Gastroesophageal sphincter (tissue), 4 donors: ENCODE measurements at regions not wholly inside any gene's neighbourhood (a gene's known extent, or its start where the extent isn't known, plus 50 kb on each side); places are given as distances from the start of the nearest gene placed in this dataset.

Experiments used
- ATAC-seq: fragments of 150-250 bp; one replicate; pipeline ENCODE4 v1.9.1; 2016; ENCODE audit warnings: mild to moderate bottlenecking, moderate library complexity
- H3K27ac ChIP-seq, 4 donors: fragments of 200-600 bp; sonication (generic) in 3 of 4; 1 replicate in 3 of 4; 2 replicates in 1 of 4; pipeline ENCODE4 v1.5.1; 2016 to 2019
- H3K27me3 ChIP-seq: fragments of 200-600 bp; sonication (generic); one replicate; pipeline ENCODE4 v1.5.1; 2019
- H3K36me3 ChIP-seq, 2 donors: fragments of 200-600 bp; sonication (generic); one replicate each; pipeline ENCODE4 v1.5.1; 2019; ENCODE audit warnings: control low read depth in 1 of 2
- H3K4me1 ChIP-seq, 3 donors: fragments of 200-600 bp; sonication (generic); 1 replicate in 2 of 3; 2 replicates in 1 of 3; pipeline ENCODE4 v1.5.1; 2016 to 2019; ENCODE audit warnings: control low read depth in 2 of 3
- H3K4me3 ChIP-seq, 2 donors: fragments of 200-600 bp; sonication (generic); one replicate each; pipeline ENCODE4 v1.5.1; 2019; ENCODE audit warnings: mild to moderate bottlenecking in 1 of 2, moderate library complexity in 1 of 2
- H3K9me3 ChIP-seq, 3 donors: fragments of 200-600 bp; sonication (generic); one replicate each; pipeline ENCODE4 v1.5.1; 2017 to 2019; ENCODE audit warnings: control low read depth in 2 of 3
- EP300 ChIP-seq: sonication (generic); formaldehyde crosslinking; IDR thresholded peaks from one replicate; pipeline ENCODE4 v1.6.1; 2017; ENCODE audit warnings: antibody characterized with exemption, mild to moderate bottlenecking
- POLR2A ChIP-seq, 2 donors: fragments of 450-650 bp; IDR thresholded peaks; one replicate each; pipeline ENCODE4 v1.6.1; 2017; ENCODE audit warnings: antibody characterized with exemption in 2 of 2, mild to moderate bottlenecking in 2 of 2, moderate library complexity in 1 of 2
- POLR2AphosphoS5 ChIP-seq: sonication (generic); formaldehyde crosslinking; IDR thresholded peaks from one replicate; pipeline ENCODE4 v1.6.1; 2017; ENCODE audit warnings: antibody characterized with exemption
- WGBS, 2 donors: methylation state at CpG; one replicate each; pipeline ENCODE4 v1.1.5; 2018; ENCODE audit warnings: low coverage in 1 of 2; 5-methylcytosine and 5-hydroxymethylcytosine counted together
- TF ChIP-seq, protein P1 (sequence below), 4 experiments: fragments of 200-600 bp in 2 of 4; fragments of 450-650 bp in 2 of 4; sonication (generic) in 1 of 4; IDR thresholded peaks; one replicate each; pipeline ENCODE4 v1.5.1; 2017 to 2019; ENCODE audit warnings: antibody characterized with exemption in 4 of 4, mild to moderate bottlenecking in 2 of 4, moderate library complexity in 2 of 4

GRCh38 chr1:213871179-213871578 is 116.6 kb upstream of the PROX1 start:
- Histone ChIP-seq H3K36me3 (no peaks in the 10 kb centered on the region), H3K27me3 (no peaks in the 10 kb centered on the region), H3K4me1 (no peaks in the 10 kb centered on the region), H3K9me3 (no peaks in the 10 kb centered on the region), H3K4me3 (no peak overlapping the region), H3K27ac (no peak overlapping the region)
- 83 to 94% methylated on average over 4 of the region's 4 CpGs for WGBS, 2 donors
- no peak for TF ChIP-seq POLR2AphosphoS5
- TF ChIP-seq, protein P1, sequence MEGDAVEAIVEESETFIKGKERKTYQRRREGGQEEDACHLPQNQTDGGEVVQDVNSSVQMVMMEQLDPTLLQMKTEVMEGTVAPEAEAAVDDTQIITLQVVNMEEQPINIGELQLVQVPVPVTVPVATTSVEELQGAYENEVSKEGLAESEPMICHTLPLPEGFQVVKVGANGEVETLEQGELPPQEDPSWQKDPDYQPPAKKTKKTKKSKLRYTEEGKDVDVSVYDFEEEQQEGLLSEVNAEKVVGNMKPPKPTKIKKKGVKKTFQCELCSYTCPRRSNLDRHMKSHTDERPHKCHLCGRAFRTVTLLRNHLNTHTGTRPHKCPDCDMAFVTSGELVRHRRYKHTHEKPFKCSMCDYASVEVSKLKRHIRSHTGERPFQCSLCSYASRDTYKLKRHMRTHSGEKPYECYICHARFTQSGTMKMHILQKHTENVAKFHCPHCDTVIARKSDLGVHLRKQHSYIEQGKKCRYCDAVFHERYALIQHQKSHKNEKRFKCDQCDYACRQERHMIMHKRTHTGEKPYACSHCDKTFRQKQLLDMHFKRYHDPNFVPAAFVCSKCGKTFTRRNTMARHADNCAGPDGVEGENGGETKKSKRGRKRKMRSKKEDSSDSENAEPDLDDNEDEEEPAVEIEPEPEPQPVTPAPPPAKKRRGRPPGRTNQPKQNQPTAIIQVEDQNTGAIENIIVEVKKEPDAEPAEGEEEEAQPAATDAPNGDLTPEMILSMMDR (IDR thresholded peaks at IDR 0.05) = no peak
- no peak for TF ChIP-seq POLR2A (IDR thresholded peaks at IDR 0.05)
- TF ChIP-seq EP300 = no peak
- ATAC-seq = no peak

GRCh38 chr1:213874789-213875188 is 113.0 kb upstream of the PROX1 start:
- no peak for ATAC-seq
- TF ChIP-seq POLR2AphosphoS5 (no peak), EP300 (no peak), POLR2A (IDR thresholded peaks at IDR 0.05) (no peak)
- TF ChIP-seq, protein P1 (IDR thresholded peaks at IDR 0.05) = no peak
- Histone ChIP-seq H3K27me3 (no peaks in the 10 kb centered on the region), H3K9me3 (no peaks in the 10 kb centered on the region), H3K4me3 (no peak overlapping the region), H3K36me3 (no peaks in the 10 kb centered on the region), H3K4me1 (no peaks in the 10 kb centered on the region), H3K27ac (no peak overlapping the region)
- WGBS, 2 donors = 82 to 83% methylated on average over 1 to 7 of the region's 7 CpGs

DNA sequence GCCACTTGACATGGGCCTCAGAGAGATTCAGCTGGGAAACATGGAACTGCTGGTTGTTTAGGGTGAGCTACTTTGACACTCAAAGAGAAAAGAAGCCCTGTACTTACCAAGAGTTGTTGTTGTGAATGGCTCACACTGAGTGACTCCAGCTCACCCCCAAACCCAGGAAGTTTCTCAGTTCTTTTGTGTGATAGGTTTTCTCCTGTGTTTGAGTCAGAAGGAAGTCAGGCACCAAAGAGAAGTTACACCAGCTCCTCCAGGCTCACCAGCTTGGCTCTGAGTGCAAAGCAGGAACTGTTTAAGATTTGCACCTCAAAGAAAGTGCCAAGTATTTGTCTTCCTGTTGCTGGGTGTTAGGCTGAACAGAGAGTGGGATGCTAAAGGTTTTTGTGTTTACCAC is 111.2 kb upstream of the PROX1 start:
- no peaks in the 10 kb centered on the region for H3K4me1 ChIP-seq
- H3K27ac ChIP-seq = no peak overlapping the region
- no peaks in the 10 kb centered on the region for H3K36me3 ChIP-seq
- H3K27me3 ChIP-seq = no peaks in the 10 kb centered on the region
- peaks cover 0 to 6% (median 0%) of the 10 kb centered on the region in 3 donors for H3K9me3 ChIP-seq
- H3K4me3 ChIP-seq = no peak overlapping the region
- TF ChIP-seq POLR2A (IDR thresholded peaks at IDR 0.05) (no peak), POLR2AphosphoS5 (no peak), EP300 (no peak)
- TF ChIP-seq, protein P1 (IDR thresholded peaks at IDR 0.05) = no peak
- no peak for ATAC-seq

GRCh38 chr1:213883618-213884017 is 104.2 kb upstream of the PROX1 start:
- Histone ChIP-seq H3K27me3 (no peaks in the 10 kb centered on the region), H3K27ac (no peak overlapping the region), H3K4me3 (no peak overlapping the region), H3K36me3 (no peaks in the 10 kb centered on the region), H3K4me1 (no peaks in the 10 kb centered on the region), H3K9me3 (peaks cover 0 to 6% (median 0%) of the 10 kb centered on the region in 3 donors)
- TF ChIP-seq, protein P1 (IDR thresholded peaks at IDR 0.05) = no peak
- TF ChIP-seq POLR2AphosphoS5 (no peak), POLR2A (IDR thresholded peaks at IDR 0.05) (no peak), EP300 (no peak)
- 92% methylated on average over 2 of the region's 2 CpGs; no CpG with 5 or more reads in 1 of the 2 donors for WGBS, 2 donors
- no peak for ATAC-seq

DNA sequence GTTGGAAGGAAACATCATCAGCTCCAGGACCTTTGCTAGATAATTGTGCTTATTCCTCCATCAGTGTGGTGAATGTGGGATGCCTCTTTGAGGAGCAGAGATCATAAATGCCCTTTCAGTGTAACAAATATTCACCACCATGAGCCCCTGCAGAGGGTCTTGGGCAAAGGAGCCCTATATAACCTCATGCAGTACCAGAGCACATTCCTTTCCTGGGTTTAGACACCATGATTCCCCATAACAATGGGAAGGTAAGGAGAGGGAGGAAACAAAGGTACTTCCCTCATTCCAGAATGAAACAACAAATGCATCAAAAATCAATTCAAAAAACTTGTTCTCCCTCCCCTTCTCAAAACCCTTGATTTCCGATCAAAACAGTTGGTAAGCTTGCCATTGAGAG is 103.4 kb upstream of the PROX1 start:
- WGBS, 2 donors = no CpG with 5 or more reads among the region's 1 CpG
- H3K4me1 ChIP-seq = no peaks in the 10 kb centered on the region
- no peaks in the 10 kb centered on the region for H3K36me3 ChIP-seq
- H3K27ac ChIP-seq = no peak overlapping the region
- TF ChIP-seq POLR2A (IDR thresholded peaks at IDR 0.05) (no peak), POLR2AphosphoS5 (no peak), EP300 (no peak)
- TF ChIP-seq, protein P1 (IDR thresholded peaks at IDR 0.05) = no peak
- H3K4me3 ChIP-seq = no peak overlapping the region
- no peaks in the 10 kb centered on the region for H3K27me3 ChIP-seq
- no peak for ATAC-seq
- peaks cover 0 to 6% (median 0%) of the 10 kb centered on the region in 3 donors for H3K9me3 ChIP-seq
